ENCODE measurements at regions not wholly inside any gene's neighbourhood (a gene's known extent, or its start where the extent isn't known, plus 50 kb on each side); places are given as distances from the start of the nearest gene placed in this dataset.

DNA sequence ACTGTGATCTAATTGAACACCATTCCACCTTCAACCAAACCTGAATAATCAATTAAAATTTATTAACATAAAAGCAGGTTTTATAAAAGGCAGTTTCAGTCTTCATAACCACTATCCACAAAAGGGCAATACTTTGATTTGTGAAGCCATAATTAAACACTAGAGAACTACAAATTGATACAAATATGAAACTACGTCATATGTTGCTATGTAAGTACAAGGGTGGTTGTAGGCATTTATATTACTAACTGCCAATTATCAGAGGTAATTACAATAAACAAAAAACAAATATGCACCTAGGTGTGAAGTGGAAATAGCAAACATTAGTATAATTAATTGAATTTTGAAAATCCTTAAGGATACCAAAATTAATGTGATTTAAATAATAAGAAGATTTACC is 368.5 kb upstream of the PCDH15 start:
- TF ChIP-seq, protein P1, sequence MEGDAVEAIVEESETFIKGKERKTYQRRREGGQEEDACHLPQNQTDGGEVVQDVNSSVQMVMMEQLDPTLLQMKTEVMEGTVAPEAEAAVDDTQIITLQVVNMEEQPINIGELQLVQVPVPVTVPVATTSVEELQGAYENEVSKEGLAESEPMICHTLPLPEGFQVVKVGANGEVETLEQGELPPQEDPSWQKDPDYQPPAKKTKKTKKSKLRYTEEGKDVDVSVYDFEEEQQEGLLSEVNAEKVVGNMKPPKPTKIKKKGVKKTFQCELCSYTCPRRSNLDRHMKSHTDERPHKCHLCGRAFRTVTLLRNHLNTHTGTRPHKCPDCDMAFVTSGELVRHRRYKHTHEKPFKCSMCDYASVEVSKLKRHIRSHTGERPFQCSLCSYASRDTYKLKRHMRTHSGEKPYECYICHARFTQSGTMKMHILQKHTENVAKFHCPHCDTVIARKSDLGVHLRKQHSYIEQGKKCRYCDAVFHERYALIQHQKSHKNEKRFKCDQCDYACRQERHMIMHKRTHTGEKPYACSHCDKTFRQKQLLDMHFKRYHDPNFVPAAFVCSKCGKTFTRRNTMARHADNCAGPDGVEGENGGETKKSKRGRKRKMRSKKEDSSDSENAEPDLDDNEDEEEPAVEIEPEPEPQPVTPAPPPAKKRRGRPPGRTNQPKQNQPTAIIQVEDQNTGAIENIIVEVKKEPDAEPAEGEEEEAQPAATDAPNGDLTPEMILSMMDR (IDR thresholded peaks at IDR 0.05), result no peak
- TF ChIP-seq POLR2A (IDR thresholded peaks at IDR 0.05) (no peak), POLR2AphosphoS5 (IDR thresholded peaks at IDR 0.05) (no peak)

Measured in sigmoid colon (tissue), 4 donors.